ENCODE measurements at regions not wholly inside any gene's neighbourhood (a gene's known extent, or its start where the extent isn't known, plus 50 kb on each side); places are given as distances from the start of the nearest gene placed in this dataset.

GRCh38 chr6:6709106-6709505 is 120.6 kb downstream of the LY86 start:
- Mint-ChIP-seq H3K4me3 (no peak overlapping the region), H3K4me1 (peaks cover 19% of the 10 kb centered on the region), H3K27me3 (ENCODE audit: insufficient read depth, low read depth, poor library complexity) (peaks cover 9% of the 10 kb centered on the region), H3K9me3 (no peaks in the 10 kb centered on the region), H3K36me3 (ENCODE audit: low read depth) (no peaks in the 10 kb centered on the region), H3K27ac (no peak overlapping the region)
- no peaks in the 10 kb centered on the region for H3K27me3 ChIP-seq (ENCODE audit: insufficient read depth)
- no peak overlapping the region for H3K4me3 ChIP-seq
- H3K9me2 ChIP-seq (ENCODE audit: insufficient read depth) = peaks cover 10% of the 10 kb centered on the region; the same call in 1 of the 2 replicates
- H3K36me3 ChIP-seq (ENCODE audit: insufficient read depth) = no peaks in the 10 kb centered on the region
- TF ChIP-seq POLR2AphosphoS5 (IDR thresholded peaks at IDR 0.05; ENCODE audit: low read depth) (no peak), STAT1 (IDR thresholded peaks at IDR 0.05; ENCODE audit: unreplicated experiment) (no peak), EZH2 (IDR thresholded peaks at IDR 0.05; ENCODE audit: low read depth, unreplicated experiment) (no peak), JUNB (IDR thresholded peaks at IDR 0.05; ENCODE audit: unreplicated experiment) (no peak), EZH2phosphoT487 (IDR thresholded peaks at IDR 0.05; ENCODE audit: unreplicated experiment) (no peak), CTCF (conservative IDR thresholded peaks at IDR 0.05; ENCODE audit: low read depth in 2 of 2) (no peak), ZNF331 (CRISPR knock-in tag; IDR thresholded peaks at IDR 0.05; ENCODE audit: low read depth) (no peak), CREB1 (CRISPR knock-in tag; IDR thresholded peaks at IDR 0.05; ENCODE audit: low read depth) (no peak), NANOG (IDR thresholded peaks at IDR 0.05; ENCODE audit: borderline replicate concordance) (no peak), REST (IDR thresholded peaks at IDR 0.05; ENCODE audit: unreplicated experiment) (no peak), ZNF462 (CRISPR knock-in tag; IDR thresholded peaks at IDR 0.05) (no peak), ZNF114 (CRISPR knock-in tag; IDR thresholded peaks at IDR 0.05) (no peak), ETS1 (IDR thresholded peaks at IDR 0.05) (no peak)
- DNase-seq (ENCODE audit: low spot score) (no peak), ATAC-seq (no peak)
- H3K4me1 ChIP-seq (ENCODE audit: insufficient read depth) = no peaks in the 10 kb centered on the region; the same call in 1 of the 2 replicates
- H4K20me1 ChIP-seq (replicated peaks; ENCODE audit: insufficient read depth) = no peaks in the 10 kb centered on the region
- H3F3A ChIP-seq (replicated peaks; ENCODE audit: low read depth) = no peaks in the 10 kb centered on the region
- H3K27ac ChIP-seq (ENCODE audit: low read depth) = no peak overlapping the region
- H3K79me2 ChIP-seq (replicated peaks; ENCODE audit: insufficient read depth) = no peaks in the 10 kb centered on the region
- H2AFZ ChIP-seq = no peak overlapping the region
- H3K4me2 ChIP-seq = no peak overlapping the region
